C4-2B (cell line): ENCODE measurements at regions not wholly inside any gene's neighbourhood (a gene's known extent, or its start where the extent isn't known, plus 50 kb on each side); places are given as distances from the start of the nearest gene placed in this dataset.

Experiments used
- ZFX ChIP-seq: fragments of 450-650 bp; IDR thresholded peaks from 2 replicates; pipeline ENCODE4 v1.6.1; 2017
- TF ChIP-seq, protein P1 (sequence below): fragments of 450-650 bp; conservative IDR thresholded peaks from 2 replicates; pipeline ENCODE4 v1.5.1; 2017; ENCODE audit warnings: mild to moderate bottlenecking

DNA sequence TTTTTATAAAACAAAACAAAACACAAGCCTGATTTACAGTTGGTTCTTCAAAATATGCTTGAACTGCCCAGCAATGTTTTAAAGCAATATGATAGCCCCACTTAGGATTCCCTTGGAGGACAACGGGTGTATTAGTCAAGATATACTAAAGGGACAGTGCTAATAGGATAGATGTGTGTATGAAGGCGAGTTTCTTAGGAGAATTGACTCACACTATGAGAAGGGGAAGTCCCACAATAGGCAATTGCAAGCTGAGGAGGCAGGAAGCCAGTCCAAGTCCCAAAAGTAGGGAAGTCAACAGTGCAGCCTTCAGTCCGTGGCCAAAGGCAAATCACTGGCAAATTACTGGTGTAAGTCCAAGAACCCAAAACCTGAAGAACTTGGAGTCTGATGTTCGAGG, 167.9 kb downstream of the CBLN2 start:
- TF ChIP-seq, protein P1, sequence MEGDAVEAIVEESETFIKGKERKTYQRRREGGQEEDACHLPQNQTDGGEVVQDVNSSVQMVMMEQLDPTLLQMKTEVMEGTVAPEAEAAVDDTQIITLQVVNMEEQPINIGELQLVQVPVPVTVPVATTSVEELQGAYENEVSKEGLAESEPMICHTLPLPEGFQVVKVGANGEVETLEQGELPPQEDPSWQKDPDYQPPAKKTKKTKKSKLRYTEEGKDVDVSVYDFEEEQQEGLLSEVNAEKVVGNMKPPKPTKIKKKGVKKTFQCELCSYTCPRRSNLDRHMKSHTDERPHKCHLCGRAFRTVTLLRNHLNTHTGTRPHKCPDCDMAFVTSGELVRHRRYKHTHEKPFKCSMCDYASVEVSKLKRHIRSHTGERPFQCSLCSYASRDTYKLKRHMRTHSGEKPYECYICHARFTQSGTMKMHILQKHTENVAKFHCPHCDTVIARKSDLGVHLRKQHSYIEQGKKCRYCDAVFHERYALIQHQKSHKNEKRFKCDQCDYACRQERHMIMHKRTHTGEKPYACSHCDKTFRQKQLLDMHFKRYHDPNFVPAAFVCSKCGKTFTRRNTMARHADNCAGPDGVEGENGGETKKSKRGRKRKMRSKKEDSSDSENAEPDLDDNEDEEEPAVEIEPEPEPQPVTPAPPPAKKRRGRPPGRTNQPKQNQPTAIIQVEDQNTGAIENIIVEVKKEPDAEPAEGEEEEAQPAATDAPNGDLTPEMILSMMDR = no peak
- TF ChIP-seq ZFX = no peak
